ENCODE measurements at regions not wholly inside any gene's neighbourhood (a gene's known extent, or its start where the extent isn't known, plus 50 kb on each side); places are given as distances from the start of the nearest gene placed in this dataset.

DNA sequence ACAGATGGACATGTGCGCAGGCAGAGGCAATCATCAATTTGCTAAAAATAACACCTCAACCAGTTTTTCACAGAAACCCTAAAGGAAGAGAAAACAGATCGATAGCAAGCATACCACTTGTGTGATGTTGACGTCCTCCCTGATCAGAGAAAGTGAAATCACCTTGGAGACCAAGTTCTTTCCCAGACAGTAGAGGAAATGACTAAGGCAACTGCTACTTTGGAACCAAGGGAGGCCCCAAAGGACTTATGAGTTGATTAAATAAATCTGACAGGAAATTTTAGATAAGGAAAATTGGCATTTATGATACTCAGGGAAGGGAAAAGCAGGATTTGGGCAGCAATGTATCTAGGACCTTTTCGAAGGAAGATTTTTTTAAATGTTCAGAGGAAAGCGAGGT, 267.1 kb upstream of the ASIC2 start:
- H3K27me3 ChIP-seq (ENCODE audit: control insufficient read depth in 3 of 3, insufficient read depth in 3 of 3, low read length in 2 of 3): peaks cover 0 to 4% (median 0%) of the 10 kb centered on the region in 3 donors
- H3K9me3 ChIP-seq (ENCODE audit: control insufficient read depth in 4 of 4, insufficient read depth in 3 of 4, low read length in 3 of 4): peaks cover 0 to 3% (median under 1%) of the 10 kb centered on the region in 4 donors
- H3K27ac ChIP-seq (ENCODE audit: low read depth in 1 of 2, low read length in 1 of 2): no peak overlapping the region
- WGBS, 2 donors: 54 to 60% methylated on average over 5 of the region's 5 CpGs
- no peaks in the 10 kb centered on the region for H3K36me3 ChIP-seq (ENCODE audit: control insufficient read depth in 4 of 4, insufficient read depth in 4 of 4, low read length in 4 of 4)
- ATAC-seq (ENCODE audit: insufficient read depth, low FRiP score): no peak
- H3K4me1 ChIP-seq (ENCODE audit: control insufficient read depth in 5 of 5, insufficient read depth in 5 of 5, low read length in 5 of 5): no peaks in the 10 kb centered on the region
- no peak overlapping the region for H3K9ac ChIP-seq (ENCODE audit: insufficient read depth in 1 of 2, low read length in 2 of 2)
- H3K4me3 ChIP-seq: no peak overlapping the region
- TF ChIP-seq, protein P1, sequence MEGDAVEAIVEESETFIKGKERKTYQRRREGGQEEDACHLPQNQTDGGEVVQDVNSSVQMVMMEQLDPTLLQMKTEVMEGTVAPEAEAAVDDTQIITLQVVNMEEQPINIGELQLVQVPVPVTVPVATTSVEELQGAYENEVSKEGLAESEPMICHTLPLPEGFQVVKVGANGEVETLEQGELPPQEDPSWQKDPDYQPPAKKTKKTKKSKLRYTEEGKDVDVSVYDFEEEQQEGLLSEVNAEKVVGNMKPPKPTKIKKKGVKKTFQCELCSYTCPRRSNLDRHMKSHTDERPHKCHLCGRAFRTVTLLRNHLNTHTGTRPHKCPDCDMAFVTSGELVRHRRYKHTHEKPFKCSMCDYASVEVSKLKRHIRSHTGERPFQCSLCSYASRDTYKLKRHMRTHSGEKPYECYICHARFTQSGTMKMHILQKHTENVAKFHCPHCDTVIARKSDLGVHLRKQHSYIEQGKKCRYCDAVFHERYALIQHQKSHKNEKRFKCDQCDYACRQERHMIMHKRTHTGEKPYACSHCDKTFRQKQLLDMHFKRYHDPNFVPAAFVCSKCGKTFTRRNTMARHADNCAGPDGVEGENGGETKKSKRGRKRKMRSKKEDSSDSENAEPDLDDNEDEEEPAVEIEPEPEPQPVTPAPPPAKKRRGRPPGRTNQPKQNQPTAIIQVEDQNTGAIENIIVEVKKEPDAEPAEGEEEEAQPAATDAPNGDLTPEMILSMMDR (IDR thresholded peaks at IDR 0.05; ENCODE audit: control extremely low read depth, extremely low read depth): no peak
- no peak for DNase-seq

DNA sequence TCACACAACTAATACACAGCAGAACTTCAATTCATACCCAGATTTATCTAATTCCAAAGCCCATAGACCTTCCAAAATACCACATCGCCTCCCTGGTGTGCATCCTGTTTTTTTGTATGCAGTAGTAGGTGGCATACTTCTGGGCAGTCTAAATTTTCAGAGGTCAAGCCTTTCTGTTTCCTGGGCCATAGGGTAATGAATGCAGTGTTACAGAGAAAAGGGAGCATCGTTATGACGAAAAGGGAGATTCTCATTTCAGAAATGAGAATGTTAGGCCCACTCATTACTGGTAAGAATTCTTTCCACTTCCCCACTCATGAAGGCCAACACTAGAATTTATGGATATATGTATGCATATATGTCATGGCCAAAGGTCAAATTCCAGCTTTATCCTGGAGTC, 267.8 kb upstream of the ASIC2 start:
- Histone ChIP-seq H3K4me1 (ENCODE audit: control insufficient read depth in 5 of 5, insufficient read depth in 5 of 5, low read length in 5 of 5) (no peaks in the 10 kb centered on the region), H3K9ac (ENCODE audit: insufficient read depth in 1 of 2, low read length in 2 of 2) (no peak overlapping the region), H3K27ac (ENCODE audit: low read depth in 1 of 2, low read length in 1 of 2) (no peak overlapping the region), H3K4me3 (no peak overlapping the region), H3K27me3 (ENCODE audit: control insufficient read depth in 3 of 3, insufficient read depth in 3 of 3, low read length in 2 of 3) (peaks cover 0 to 4% (median 0%) of the 10 kb centered on the region in 3 donors), H3K9me3 (ENCODE audit: control insufficient read depth in 4 of 4, insufficient read depth in 3 of 4, low read length in 3 of 4) (peaks cover 0 to 3% (median under 1%) of the 10 kb centered on the region in 4 donors), H3K36me3 (ENCODE audit: control insufficient read depth in 4 of 4, insufficient read depth in 4 of 4, low read length in 4 of 4) (no peaks in the 10 kb centered on the region)
- no peak for DNase-seq
- 90 to 92% methylated on average over 3 of the region's 3 CpGs for WGBS, 2 donors
- TF ChIP-seq, protein P1 (IDR thresholded peaks at IDR 0.05; ENCODE audit: control extremely low read depth, extremely low read depth): no peak
- no peak for ATAC-seq (ENCODE audit: insufficient read depth, low FRiP score)

- Histone ChIP-seq H3K4me3 (no peak overlapping the region), H3K4me1 (ENCODE audit: control insufficient read depth in 5 of 5, insufficient read depth in 5 of 5, low read length in 5 of 5) (no peaks in the 10 kb centered on the region), H3K9me3 (ENCODE audit: control insufficient read depth in 4 of 4, insufficient read depth in 3 of 4, low read length in 3 of 4) (peaks cover 0 to 1% (median 0%) of the 10 kb centered on the region in 4 donors), H3K27me3 (ENCODE audit: control insufficient read depth in 3 of 3, insufficient read depth in 3 of 3, low read length in 2 of 3) (peaks cover 0 to 6% (median 0%) of the 10 kb centered on the region in 3 donors), H3K27ac (ENCODE audit: low read depth in 1 of 2, low read length in 1 of 2) (no peak overlapping the region), H3K9ac (ENCODE audit: insufficient read depth in 1 of 2, low read length in 2 of 2) (no peak overlapping the region), H3K36me3 (ENCODE audit: control insufficient read depth in 4 of 4, insufficient read depth in 4 of 4, low read length in 4 of 4) (no peaks in the 10 kb centered on the region)
- TF ChIP-seq, protein P1 (IDR thresholded peaks at IDR 0.05; ENCODE audit: control extremely low read depth, extremely low read depth): no peak
- DNase-seq (no peak), ATAC-seq (ENCODE audit: insufficient read depth, low FRiP score) (no peak)
- WGBS, 2 donors: 56 to 61% methylated on average over 11 of the region's 11 CpGs
These were observed 268.7 kb upstream of the ASIC2 start for GRCh38 chr17:33561569-33562334.

Measured in lung (tissue), 11 donors.